Retina (tissue), 1 donor: ENCODE measurements at regions not wholly inside any gene's neighbourhood (a gene's known extent, or its start where the extent isn't known, plus 50 kb on each side); places are given as distances from the start of the nearest gene placed in this dataset.

Experiments used
- DNase-seq: peaks from one replicate; pipeline ENCODE4 v3.0.0-alpha.2; 2016

DNA sequence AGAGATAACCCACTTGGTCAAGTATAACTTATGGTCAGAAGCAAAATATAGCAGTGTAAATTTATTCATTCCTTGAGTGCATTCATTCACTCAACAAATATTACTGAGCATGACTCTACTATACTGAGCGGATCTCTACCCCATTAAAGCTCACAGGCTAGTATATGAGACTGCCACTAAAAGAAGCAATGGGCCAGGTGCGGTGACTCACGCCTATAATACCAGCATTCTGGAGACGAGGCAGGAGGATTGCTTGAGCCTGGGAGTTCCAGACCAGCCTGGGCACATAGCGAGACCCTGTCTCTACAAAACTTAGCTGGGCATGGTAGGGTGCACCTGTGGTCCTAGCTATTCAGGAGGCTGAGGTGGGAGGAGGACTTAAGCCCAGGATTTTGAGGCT lies 197.6 kb upstream of the BLID start:
- DNase-seq: no peak

DNA sequence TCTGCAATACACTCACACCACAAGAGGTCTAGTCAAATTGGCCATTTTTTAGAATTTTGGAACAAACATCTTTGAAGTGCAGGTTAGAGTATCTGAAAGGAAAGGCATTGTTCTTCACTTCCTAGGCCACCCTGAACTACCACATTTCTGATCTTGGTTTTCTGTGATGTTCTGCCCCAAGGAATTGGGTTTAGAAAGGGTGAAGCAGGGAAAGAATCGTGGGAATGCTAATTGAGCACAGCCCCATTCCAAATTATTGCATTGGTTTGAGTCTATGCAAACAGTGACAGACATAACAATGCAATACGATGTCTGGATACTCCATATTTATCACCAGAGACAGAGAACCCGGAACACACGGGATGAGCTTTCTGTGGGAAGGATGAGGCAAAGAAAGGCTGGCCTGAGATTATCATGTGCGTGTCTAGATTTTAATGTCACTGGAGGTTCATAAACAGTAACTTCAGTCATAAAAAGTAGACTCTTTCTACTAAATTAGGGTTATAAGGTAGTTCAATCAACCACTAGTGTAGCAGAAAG lies 195.3 kb upstream of the BLID start:
- no peak for DNase-seq

- no peak for DNase-seq
These were observed 194.8 kb upstream of the BLID start for GRCh38 chr11:122310766-122311165.

- DNase-seq: peak; percentile 11
These were observed 193.4 kb upstream of the BLID start for GRCh38 chr11:122309262-122309925.

GRCh38 chr11:122308226-122308625 lies 192.2 kb upstream of the BLID start:
- DNase-seq: no peak

DNA sequence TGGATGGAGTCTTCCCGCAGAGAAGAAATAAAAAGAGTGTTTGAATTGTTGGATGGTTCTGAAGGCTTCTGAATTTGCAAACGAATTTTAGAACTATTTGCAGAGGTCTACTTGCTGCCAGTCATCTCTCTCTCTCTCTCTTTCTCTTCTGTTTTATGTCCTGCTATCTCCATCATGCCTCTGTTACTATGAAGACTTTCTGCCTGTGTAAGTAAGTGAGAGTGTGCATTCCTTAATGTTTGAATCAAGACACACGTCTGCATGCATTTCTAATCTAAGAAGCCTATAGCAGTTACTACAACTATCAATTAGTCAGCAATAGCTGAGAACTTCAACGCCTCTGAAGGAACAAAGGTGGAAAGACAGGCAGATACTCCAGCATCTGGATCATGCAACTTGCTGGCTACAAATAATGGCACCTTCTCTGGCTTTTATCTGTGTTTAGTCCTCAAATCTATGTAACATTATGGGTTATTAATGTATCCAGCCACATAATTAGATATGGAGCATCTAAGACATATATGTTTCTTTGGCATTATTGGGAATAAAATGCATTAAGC lies 191.5 kb upstream of the BLID start:
- no peak for DNase-seq

DNA sequence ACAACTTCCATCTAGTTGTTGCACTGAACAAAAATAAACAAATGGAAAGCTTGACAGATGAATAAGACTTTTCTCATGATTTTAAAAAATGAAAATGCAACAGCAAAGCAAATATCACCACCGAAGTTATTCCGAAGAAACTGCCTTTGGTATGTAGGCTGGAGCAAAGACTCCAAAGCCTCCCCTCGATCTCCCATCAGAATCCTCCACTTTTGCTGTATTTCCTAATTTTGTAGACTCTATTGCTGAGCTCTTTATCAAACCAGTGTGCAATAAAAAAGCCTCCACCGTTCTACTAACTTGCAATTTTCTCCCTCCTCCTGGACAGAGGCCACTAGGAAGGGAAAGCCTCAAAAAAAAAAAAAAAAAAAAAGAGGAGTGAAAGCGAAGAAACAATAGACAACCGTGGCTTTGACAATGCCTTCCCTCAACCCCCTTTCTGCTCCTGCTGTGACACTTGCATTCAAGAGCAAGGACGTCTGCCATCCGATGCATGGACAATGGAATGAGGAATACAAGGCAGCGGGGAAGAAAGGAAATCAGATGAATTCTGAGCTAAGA lies 190.9 kb upstream of the BLID start:
- DNase-seq: peak; percentile 44

- DNase-seq: no peak
These were observed 189.7 kb upstream of the BLID start for GRCh38 chr11:122305426-122306320.

GRCh38 chr11:122304973-122305372 lies 189.0 kb upstream of the BLID start:
- no peak for DNase-seq

DNA sequence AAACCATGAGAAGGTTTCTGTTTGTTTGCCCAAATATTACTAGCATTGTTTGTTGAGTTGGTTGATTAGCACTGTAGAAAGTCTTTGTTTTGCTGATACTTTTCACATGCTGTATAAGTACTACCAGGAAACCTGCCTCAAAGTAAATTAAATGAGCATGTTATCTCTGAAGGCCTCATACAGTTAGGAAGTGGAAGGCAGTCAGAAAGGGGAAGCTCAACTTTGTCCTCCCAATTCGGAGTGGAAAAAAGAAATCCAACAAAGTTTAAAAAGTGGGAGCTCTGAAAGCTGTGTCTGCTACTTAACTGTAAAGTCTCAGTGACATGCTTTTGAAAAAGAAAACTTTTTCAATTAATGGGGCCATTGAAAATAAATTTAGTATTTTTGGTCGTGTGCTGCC lies 188.3 kb upstream of the BLID start:
- DNase-seq: no peak

DNA sequence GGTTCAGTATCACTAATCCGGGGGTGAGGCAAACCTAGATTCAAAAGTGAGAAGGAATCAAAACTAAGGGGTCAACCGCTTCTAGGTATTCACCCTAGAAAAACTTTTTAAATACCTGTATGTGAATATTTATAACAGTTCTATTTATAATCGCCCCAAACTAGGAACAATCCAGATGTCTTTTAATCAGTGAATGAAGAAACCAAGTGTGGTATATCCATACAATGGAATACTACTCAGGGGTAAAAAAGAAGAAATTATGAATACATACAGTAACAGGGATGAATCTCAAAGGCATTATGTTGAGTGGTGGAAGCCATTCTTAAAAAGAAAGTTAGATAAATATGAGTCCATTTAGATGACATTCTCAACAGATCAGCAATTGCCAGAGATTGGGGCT lies 178.0 kb upstream of the BLID start:
- DNase-seq: no peak

GRCh38 chr11:122293296-122294023 lies 177.4 kb upstream of the BLID start:
- DNase-seq: no peak

GRCh38 chr11:122287401-122287800 lies 171.4 kb upstream of the BLID start:
- no peak for DNase-seq

GRCh38 chr11:122285070-122285988 lies 169.3 kb upstream of the BLID start:
- DNase-seq: no peak

DNA sequence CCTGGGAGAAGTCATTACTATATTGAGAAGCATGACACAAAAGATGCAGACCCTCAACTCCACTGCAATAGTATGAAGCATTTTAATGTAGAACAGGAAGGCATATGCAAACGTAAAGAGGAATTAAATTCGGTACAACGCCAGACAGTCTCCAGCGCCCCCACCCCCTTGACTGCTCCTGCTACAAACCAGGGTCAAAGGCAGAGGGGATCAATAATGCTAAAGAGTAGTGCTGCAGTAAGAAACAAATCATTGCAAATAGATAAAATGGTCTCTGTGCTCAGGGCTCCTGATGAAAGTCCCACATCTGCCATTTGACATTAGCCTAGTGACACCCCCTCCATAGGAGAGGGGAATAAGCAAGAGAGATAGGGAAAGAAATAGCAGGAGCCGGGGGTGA lies 164.9 kb upstream of the BLID start:
- no peak for DNase-seq

- DNase-seq: no peak
These were observed 163.2 kb upstream of the BLID start for GRCh38 chr11:122279194-122279593.

DNA sequence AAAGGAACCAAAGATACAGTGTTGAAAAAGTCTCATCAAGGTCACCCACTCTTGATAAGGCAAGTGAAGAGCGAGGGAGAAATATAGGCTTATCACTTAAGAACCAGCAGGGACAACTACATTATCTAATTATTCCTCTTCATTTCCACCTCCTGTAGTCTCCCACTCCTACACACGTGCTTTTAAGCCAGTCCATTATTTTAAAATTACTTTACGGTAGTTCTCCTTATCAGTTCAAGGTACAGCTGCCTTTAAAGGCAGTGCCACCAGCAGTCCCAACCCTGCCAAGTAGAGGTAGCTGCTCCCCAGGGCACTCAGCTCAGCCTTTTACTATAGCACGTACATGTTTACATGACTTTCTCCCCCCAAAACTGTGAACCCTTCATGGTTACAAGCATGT lies 161.5 kb upstream of the BLID start:
- no peak for DNase-seq

GRCh38 chr11:122276221-122276620 lies 160.2 kb upstream of the BLID start:
- DNase-seq: no peak

- DNase-seq: no peak
These were observed 159.5 kb upstream of the BLID start for GRCh38 chr11:122275508-122275907.

DNA sequence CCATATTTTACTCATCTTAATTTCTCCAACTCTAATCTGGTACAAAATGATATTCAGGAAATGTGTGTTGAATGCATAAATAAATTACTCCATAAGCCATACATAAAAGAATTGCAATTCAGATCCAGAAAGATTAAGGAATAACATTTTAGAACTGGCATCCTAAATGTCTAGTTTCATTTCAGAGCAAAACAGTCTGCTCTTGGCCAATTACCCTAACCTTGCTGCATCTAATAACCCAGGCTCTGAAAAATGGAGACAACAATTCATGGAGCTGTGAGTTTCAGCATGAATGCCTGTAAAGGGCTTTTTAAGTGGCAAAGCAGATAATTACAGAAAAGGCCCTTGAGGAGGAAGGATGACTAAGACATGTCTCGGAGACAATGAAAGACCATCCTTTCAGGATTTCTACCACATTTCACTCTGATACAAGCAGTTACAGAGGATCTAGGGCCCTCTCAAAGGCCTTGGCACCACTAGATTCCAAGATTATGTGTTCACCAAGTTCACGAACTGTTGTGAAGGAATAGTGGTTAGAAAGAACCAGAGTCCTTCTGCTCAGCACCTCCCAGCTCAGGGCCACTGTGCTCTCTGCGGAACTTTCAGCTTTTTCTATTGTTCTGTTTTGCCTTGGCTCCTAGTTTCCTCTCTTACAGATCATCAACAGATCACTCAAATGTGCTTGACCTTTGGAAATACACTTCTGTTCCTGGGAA lies 157.6 kb upstream of the BLID start:
- DNase-seq: no peak

GRCh38 chr11:122271745-122272144 lies 155.7 kb upstream of the BLID start:
- no peak for DNase-seq
